Activated CD8-positive, alpha-beta memory T cell treated with anti-CD3 and anti-CD28 coated beads, Interleukin-2, amount 50 U/mL, for 24 hours (primary cell): ENCODE measurements at regions not wholly inside any gene's neighbourhood (a gene's known extent, or its start where the extent isn't known, plus 50 kb on each side); places are given as distances from the start of the nearest gene placed in this dataset.

ENCODE experiments used
- DNase-seq: peaks from one replicate; pipeline ENCODE4 v3.0.0-alpha.2; 2020; ENCODE audit errors: extremely low read depth

DNA sequence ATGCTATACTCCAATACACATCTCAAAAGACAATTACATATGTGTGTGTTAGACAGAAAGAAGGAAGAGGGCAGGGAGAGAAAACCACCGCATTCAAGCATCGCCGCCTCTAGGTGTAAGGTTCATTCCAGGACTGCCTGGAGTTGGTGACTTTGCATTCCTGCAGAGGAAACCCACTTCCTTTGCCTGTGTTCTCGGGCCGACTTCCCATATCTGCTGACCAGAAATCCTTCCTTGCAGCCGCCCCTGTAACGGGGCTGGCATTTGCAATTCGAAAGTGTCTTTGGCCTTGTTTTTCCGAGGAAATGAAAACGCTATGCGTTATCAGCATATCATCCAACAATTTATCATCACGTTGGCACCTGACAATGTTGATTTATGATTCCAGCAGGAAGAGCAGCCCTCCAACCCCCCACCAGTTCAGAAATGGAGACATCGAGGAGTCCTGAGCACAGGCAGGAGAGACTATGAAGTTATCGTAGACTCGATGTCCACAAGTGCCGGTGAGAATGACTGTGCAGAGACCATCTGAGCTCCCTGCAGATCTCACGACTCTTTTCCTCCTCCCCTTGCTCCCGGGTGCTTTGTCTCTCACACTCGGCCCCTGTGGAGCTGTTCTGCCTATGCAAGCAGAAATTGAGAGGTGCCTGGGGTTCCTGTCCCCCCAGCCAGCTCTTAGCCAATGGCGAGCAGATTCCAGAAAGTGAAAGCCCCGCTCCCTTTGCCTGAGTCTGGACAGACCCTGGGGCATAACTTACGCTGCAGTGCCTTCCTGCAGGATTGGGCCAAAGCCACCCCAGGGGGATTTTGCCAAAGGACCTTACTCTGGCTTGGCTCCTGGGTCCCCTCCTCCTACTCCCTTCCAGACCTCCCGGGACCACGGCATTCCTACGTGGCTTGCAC is 68.9 kb upstream of the FOXK1 start:
- no peak for DNase-seq

DNA sequence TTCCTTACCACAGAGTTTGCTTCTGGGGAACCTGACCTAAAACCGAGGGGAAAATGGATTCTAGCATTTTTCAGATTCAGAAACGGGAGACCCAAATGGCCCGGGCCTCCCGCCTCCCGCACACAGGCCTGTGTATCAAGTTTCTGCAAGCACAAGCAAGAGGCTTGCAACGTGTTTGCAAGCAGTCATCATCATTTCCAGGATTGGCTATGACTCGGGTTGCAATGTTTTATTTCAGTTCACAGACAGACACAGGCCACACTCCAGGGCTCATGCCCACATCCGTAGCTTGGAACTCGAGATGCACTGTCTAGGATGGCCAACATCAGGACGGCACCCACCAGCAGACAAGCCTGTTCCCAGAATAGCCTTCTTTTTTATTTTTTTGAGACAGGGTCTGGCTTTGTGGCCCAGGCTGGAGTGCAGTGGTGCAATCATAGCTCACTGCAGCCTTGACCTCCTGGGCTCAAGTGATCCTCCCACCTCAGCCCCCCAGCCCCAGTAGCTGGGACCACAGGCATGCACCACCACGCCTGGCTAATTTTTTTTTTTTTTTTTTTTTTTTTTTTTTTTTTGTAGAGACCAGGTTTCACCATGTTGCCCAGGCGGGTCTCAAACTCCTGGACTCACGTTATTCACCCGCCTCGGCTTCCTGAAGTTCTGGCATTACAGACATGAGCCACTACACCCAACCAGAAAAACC is 68.1 kb upstream of the FOXK1 start:
- DNase-seq = no peak

DNA sequence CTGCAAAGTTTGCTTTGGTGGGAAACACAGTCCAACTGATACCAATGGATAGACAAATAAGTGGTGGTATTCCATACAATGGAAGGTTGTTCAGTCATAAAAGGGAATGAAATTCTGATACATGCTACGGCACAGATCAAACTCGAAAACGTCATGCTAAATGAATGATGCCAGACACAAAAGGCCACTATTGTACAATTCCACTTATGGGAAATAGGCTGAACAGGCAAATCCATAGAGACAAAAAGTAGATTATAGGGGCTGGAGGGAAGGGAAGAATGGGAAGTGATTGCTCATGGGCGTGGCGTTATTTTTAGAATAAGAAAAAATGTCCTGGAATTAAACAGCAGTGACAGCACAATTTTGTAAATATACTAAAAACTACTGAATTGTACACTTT is 66.0 kb upstream of the FOXK1 start:
- no peak for DNase-seq

DNA sequence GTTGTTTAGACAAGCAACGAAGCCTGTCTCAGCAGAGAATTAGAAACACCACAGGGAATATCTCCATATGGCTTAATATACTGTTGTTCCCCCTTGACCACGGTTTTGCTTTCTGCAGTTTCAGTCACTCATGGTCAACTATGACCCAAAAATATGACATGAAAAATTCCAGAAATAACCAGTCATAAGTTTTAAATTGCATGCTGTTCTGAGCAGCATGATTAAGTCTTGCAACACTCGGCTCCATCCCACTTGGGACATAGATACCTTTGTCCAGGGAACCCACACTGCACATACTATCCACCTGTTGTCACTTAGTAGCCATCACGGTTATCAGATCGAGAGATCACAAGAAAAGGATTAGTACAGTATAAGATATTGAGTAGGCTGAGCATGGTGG is 60.7 kb upstream of the FOXK1 start:
- no peak for DNase-seq

DNA sequence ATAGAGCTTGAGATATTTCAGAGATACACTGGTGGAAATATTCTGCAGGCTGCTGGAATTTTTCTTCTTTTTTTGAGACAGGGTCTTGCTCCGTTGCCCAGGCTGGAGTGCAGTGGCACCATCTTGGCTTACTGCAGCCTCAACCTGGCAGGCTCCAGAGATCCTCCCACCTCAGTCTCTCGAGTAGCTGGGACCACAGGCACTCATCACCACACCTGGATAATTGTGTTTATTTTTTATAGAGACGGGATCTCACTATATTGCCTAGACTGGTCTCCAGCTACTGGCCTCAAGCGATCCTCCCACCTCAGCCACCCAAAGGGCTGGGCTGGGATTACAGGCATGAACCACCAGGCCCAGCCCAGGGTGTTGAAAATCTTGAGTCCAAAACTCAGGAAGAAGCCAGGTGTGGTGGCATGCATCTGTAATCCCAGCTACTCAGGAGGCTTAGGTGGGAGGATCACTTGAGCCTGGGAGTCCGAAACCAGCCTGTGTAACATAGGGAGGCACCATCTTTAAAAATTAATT is 55.7 kb upstream of the FOXK1 start:
- DNase-seq = no peak

DNA sequence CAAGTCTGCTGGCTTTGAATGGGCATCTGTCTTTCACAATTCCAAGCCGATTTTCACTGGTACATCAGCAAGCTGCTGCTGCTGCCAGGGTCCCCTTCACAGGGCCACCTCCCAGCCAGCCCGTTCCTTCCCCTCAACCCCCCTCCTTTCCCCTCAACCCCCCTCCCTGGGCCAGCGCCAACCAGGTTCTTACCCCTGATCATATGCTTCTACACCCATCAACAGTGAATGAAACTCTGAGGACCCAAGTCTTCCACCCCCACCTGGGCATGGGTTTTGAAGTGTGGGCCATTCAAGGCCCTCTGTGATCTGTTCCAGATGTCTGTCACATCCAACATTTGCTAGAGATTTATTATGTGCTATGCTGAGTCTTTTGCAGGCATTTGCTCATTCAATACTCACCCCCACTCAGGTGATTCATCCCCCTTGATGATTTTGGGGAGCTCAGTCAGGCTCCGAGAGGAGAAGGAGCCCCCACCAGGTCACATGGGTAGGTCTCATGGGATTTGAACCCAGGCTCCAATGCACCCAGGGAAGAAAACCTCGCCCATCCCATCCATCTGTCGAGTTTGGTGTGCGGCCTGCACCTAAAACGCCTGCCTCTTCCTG is 52.7 kb upstream of the FOXK1 start:
- DNase-seq = no peak

DNA sequence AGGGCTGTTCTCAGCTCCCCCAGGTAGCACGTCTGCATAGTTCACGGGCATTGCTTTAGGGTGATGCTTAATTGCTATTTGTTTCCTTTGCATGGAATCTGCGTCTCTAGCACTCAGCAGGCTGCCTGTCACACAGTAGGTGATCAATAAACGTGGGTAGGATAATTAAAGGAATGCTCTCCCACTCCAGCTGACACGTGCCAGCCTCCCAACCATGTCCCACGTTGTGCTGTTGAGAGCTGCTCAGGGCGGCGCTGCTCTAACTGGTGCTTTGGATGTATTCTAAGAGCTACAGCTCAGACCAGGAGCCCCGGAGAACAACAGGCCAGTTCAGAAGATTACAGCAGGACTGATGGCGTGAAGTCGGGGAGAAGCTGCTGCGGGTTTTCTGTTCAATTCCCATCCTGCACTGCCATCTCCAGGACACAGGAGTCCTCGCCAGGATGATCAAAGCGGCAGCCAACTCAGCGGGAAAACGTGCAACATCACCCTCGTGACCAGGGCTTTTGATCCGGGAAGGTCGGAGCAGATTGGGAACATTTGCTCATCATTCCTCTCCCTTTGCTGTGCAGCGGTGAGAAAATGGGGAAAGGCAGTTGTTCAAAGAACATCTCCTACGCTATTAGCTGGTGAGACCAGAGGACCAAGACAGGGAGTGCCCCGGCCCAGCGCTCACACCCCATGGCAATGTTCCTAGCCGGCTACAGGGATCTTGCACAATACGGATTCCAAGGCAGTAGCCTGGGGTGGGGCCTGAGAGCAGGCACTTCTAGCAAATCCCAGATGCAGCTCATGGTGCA is 50.5 kb upstream of the FOXK1 start:
- DNase-seq = no peak
